ENCODE measurements at regions not wholly inside any gene's neighbourhood (a gene's known extent, or its start where the extent isn't known, plus 50 kb on each side); places are given as distances from the start of the nearest gene placed in this dataset.

DNA sequence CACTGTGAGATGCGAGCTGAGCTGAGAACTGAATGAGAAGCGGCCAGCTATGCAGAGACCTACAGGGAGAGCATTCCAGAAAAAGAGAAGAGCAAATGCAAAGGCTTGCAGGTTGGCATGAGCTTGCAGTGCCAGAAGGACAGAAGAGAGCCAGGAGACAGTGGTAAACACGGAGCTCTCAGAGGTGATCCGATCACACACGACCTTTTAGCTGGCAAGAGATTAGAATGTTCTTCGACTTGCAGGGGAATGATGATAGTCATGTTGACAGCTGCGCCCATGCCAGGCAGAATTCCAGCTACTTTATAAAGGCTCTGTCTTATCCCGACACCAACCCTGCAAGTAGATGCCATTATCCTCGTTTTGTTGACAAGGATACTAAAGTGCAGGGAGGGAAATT is 256.8 kb downstream of the VRK1 start:
- H3K4me1 ChIP-seq (ENCODE audit: control insufficient read depth in 1 of 2, low read depth in 2 of 2) = no peaks in the 10 kb centered on the region
- H3K4me3 ChIP-seq = no peak overlapping the region
- TF ChIP-seq, protein P1, sequence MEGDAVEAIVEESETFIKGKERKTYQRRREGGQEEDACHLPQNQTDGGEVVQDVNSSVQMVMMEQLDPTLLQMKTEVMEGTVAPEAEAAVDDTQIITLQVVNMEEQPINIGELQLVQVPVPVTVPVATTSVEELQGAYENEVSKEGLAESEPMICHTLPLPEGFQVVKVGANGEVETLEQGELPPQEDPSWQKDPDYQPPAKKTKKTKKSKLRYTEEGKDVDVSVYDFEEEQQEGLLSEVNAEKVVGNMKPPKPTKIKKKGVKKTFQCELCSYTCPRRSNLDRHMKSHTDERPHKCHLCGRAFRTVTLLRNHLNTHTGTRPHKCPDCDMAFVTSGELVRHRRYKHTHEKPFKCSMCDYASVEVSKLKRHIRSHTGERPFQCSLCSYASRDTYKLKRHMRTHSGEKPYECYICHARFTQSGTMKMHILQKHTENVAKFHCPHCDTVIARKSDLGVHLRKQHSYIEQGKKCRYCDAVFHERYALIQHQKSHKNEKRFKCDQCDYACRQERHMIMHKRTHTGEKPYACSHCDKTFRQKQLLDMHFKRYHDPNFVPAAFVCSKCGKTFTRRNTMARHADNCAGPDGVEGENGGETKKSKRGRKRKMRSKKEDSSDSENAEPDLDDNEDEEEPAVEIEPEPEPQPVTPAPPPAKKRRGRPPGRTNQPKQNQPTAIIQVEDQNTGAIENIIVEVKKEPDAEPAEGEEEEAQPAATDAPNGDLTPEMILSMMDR (IDR thresholded peaks at IDR 0.05) = no peak
- ATAC-seq (ENCODE audit: insufficient number of reproducible peaks, low FRiP score, low read depth) (no peak), DNase-seq (ENCODE audit: low spot score) (no peak)
- no peak overlapping the region for H3K27ac ChIP-seq
- no peaks in the 10 kb centered on the region for H3K27me3 ChIP-seq (replicated peaks; ENCODE audit: insufficient read depth)
- H3K36me3 ChIP-seq = no peaks in the 10 kb centered on the region
- no peaks in the 10 kb centered on the region for H3K9me3 ChIP-seq

DNA sequence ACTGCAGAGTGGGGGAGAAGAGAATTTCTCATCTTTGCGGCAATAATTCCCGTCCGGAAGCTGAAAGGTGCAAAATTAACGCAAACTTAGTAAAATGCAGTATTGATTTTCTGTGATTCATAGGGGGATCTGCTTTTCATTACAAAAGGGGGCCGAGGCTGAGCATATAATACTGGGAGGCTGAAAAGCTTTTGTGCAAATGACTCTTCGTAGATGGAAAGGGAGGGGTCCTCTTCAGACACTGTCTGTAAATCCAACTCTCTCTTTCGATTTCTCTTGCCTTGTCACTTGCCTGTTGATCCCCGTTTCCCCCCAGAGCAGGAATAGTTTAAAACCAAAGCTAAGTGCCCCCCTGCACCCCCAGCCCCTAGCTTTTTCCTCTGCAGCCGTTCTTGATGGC is 258.2 kb downstream of the VRK1 start:
- ATAC-seq (ENCODE audit: insufficient number of reproducible peaks, low FRiP score, low read depth) (no peak), DNase-seq (ENCODE audit: low spot score) (no peak)
- no peaks in the 10 kb centered on the region for H3K9me3 ChIP-seq
- no peak overlapping the region for H3K27ac ChIP-seq
- TF ChIP-seq, protein P1 (IDR thresholded peaks at IDR 0.05) = no peak
- no peak overlapping the region for H3K4me3 ChIP-seq
- H3K27me3 ChIP-seq (replicated peaks; ENCODE audit: insufficient read depth) = no peaks in the 10 kb centered on the region
- no peaks in the 10 kb centered on the region for H3K4me1 ChIP-seq (ENCODE audit: control insufficient read depth in 1 of 2, low read depth in 2 of 2)
- no peaks in the 10 kb centered on the region for H3K36me3 ChIP-seq

DNA sequence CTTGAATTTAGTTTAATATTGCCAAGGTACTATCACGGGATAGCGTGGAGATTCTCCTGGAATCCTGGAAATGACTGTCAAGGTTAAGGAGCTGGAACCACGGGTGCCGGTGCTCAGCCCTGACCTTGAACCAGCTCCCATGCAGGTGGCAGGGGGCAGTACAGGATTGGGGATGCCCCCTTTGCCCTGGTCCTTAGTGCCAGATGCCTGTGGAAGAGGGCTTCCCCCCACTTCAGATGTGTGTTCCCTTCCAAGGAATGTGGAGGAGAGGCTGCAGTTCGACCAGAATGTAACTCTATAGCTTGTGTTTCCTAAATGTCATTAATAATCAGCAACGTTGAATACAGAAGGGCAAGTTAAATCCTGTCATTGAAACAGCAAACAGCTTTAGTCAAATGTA is 258.9 kb downstream of the VRK1 start:
- Histone ChIP-seq H3K9me3 (no peaks in the 10 kb centered on the region), H3K4me1 (ENCODE audit: control insufficient read depth in 1 of 2, low read depth in 2 of 2) (no peaks in the 10 kb centered on the region), H3K27me3 (replicated peaks; ENCODE audit: insufficient read depth) (no peaks in the 10 kb centered on the region), H3K4me3 (no peak overlapping the region), H3K27ac (no peak overlapping the region), H3K36me3 (no peaks in the 10 kb centered on the region)
- ATAC-seq (ENCODE audit: insufficient number of reproducible peaks, low FRiP score, low read depth) (no peak), DNase-seq (ENCODE audit: low spot score) (no peak)
- TF ChIP-seq, protein P1 (IDR thresholded peaks at IDR 0.05) = no peak

DNA sequence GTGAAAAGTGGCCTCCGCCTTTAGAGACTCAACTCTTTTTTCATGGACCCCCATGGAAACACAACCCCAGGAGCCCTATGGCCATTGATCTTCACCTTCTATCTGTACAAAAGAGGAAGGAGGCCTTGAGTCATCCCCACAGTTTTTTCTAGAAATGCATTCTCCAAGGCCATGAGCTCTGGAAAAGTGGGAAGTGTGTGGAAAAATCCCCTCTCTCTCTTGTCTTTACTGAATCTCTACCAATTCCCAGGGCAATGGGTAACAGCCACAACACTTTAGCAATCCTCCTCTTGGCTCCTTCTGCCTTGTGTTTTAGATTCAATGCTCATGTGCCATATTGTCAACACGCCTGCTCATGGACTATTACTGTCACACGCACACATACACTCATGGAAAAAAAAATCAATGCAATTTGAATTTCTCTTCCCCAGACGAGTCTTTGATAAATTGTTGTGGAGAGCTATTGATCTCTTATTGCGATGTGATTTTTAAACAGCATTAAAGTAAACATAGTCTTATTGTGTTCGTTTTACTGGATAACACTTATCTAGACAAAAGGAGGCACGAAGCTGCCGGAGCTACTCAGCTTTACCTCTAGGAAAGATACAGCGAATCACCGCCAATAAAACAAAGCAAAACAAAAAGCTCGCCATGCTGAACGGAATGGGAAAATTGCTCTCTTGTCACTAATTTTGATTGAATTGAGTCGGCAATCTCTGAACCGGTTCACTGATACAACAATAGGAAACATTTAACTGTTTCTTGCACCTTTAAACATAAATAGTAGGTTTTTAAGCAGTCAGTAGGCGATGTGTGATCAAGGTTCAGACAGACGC is 260.3 kb downstream of the VRK1 start:
- DNase-seq (ENCODE audit: low spot score) = no peak
- TF ChIP-seq, protein P1 (IDR thresholded peaks at IDR 0.05) = no peak
- ATAC-seq (ENCODE audit: insufficient number of reproducible peaks, low FRiP score, low read depth) = no peak
- Histone ChIP-seq H3K4me1 (ENCODE audit: control insufficient read depth in 1 of 2, low read depth in 2 of 2) (no peaks in the 10 kb centered on the region), H3K4me3 (no peak overlapping the region), H3K27me3 (replicated peaks; ENCODE audit: insufficient read depth) (no peaks in the 10 kb centered on the region), H3K36me3 (no peaks in the 10 kb centered on the region), H3K9me3 (no peaks in the 10 kb centered on the region), H3K27ac (no peak overlapping the region)

DNA sequence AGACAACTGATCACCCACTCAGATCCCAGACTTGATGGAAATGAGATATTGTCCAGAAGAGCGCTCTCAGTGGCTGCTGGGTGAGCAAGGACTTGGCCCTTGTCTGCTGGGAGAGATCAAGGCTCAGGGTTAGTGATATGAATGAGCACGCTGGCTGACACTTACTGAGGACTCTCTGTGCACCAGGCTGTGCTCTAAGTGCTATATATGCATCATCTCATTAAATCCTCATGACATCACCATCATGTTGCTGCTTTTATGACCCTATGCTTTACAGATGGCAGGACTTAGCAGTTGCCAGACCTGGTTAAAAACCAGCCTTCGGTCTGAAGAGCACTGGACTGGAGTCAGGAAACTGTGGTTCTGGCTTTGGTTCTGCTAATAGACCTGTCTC is 260.9 kb downstream of the VRK1 start:
- H3K27ac ChIP-seq = no peak overlapping the region
- H3K4me1 ChIP-seq (ENCODE audit: control insufficient read depth in 1 of 2, low read depth in 2 of 2) = no peaks in the 10 kb centered on the region
- H3K36me3 ChIP-seq = no peaks in the 10 kb centered on the region
- TF ChIP-seq, protein P1 (IDR thresholded peaks at IDR 0.05) = no peak
- H3K27me3 ChIP-seq (replicated peaks; ENCODE audit: insufficient read depth) = no peaks in the 10 kb centered on the region
- no peaks in the 10 kb centered on the region for H3K9me3 ChIP-seq
- no peak overlapping the region for H3K4me3 ChIP-seq
- ATAC-seq (ENCODE audit: insufficient number of reproducible peaks, low FRiP score, low read depth) (no peak), DNase-seq (ENCODE audit: low spot score) (no peak)
